ENCODE measurements at regions not wholly inside any gene's neighbourhood (a gene's known extent, or its start where the extent isn't known, plus 50 kb on each side); places are given as distances from the start of the nearest gene placed in this dataset.

- ChIA-PET POLR2A (no interaction called here), CTCF (no interaction called here)
- peaks cover 2% of the 10 kb centered on the region; the same call in 1 of the 2 replicates for H3K9me3 ChIP-seq (ENCODE audit: control insufficient read depth, insufficient read depth, low read length)
- no peaks in the 10 kb centered on the region for H3K27me3 ChIP-seq (ENCODE audit: control insufficient read depth, insufficient read depth, low read length)
- H3K4me3 ChIP-seq (ENCODE audit: low read depth, low read length): no peak overlapping the region
- DNase-seq (ENCODE audit: low read depth, low spot score): no peak
- H3K27ac ChIP-seq (ENCODE audit: low read depth, low read length): no peak overlapping the region
- TF ChIP-seq, protein P1, sequence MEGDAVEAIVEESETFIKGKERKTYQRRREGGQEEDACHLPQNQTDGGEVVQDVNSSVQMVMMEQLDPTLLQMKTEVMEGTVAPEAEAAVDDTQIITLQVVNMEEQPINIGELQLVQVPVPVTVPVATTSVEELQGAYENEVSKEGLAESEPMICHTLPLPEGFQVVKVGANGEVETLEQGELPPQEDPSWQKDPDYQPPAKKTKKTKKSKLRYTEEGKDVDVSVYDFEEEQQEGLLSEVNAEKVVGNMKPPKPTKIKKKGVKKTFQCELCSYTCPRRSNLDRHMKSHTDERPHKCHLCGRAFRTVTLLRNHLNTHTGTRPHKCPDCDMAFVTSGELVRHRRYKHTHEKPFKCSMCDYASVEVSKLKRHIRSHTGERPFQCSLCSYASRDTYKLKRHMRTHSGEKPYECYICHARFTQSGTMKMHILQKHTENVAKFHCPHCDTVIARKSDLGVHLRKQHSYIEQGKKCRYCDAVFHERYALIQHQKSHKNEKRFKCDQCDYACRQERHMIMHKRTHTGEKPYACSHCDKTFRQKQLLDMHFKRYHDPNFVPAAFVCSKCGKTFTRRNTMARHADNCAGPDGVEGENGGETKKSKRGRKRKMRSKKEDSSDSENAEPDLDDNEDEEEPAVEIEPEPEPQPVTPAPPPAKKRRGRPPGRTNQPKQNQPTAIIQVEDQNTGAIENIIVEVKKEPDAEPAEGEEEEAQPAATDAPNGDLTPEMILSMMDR (IDR thresholded peaks at IDR 0.05; ENCODE audit: low read depth, low read length): no peak
These were observed 105.3 kb downstream of the AKAIN1 start for GRCh38 chr18:5091741-5092140.

DNA sequence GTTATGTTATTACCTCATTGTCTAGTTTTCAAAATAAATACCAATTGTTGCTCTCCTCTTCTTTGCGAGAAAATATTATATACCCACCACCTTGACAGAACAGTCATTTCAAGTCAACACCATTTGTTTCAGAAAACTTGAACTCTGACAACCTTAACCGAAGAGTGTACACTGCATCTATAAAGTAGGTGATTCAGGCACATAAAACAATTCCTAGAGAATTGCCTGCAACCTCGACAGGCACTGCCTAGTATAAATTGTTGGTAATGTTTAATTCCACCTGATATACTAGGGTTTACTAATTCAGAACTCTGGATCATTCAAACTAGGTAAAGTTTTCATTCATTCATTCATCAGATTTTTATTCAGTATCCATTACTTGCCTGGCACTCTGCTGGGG lies 121.8 kb downstream of the AKAIN1 start:
- Histone ChIP-seq H3K4me3 (ENCODE audit: low read depth, low read length) (no peak overlapping the region), H3K27me3 (ENCODE audit: control insufficient read depth, insufficient read depth, low read length) (no peaks in the 10 kb centered on the region), H3K27ac (ENCODE audit: low read depth, low read length) (no peak overlapping the region), H3K9me3 (ENCODE audit: control insufficient read depth, insufficient read depth, low read length) (peaks cover 2% of the 10 kb centered on the region)
- ChIA-PET CTCF (no interaction called here), POLR2A (no interaction called here)
- no peak for DNase-seq (ENCODE audit: low read depth, low spot score)
- TF ChIP-seq, protein P1 (IDR thresholded peaks at IDR 0.05; ENCODE audit: low read depth, low read length): no peak

- no peak overlapping the region for H3K4me3 ChIP-seq (ENCODE audit: low read depth, low read length)
- H3K27me3 ChIP-seq (ENCODE audit: control insufficient read depth, insufficient read depth, low read length): no peaks in the 10 kb centered on the region
- no peak for DNase-seq (ENCODE audit: low read depth, low spot score)
- H3K9me3 ChIP-seq (ENCODE audit: control insufficient read depth, insufficient read depth, low read length): no peaks in the 10 kb centered on the region; the same call in none of the 2 replicates
- ChIA-PET CTCF (no interaction called here), POLR2A (no interaction called here)
- TF ChIP-seq, protein P1 (IDR thresholded peaks at IDR 0.05; ENCODE audit: low read depth, low read length): peak; percentile 30
- H3K27ac ChIP-seq (ENCODE audit: low read depth, low read length): no peak overlapping the region
These were observed 123.8 kb downstream of the AKAIN1 start for GRCh38 chr18:5073026-5073944.

- Histone ChIP-seq H3K9me3 (ENCODE audit: control insufficient read depth, insufficient read depth, low read length) (no peaks in the 10 kb centered on the region), H3K4me3 (ENCODE audit: low read depth, low read length) (no peak overlapping the region), H3K27ac (ENCODE audit: low read depth, low read length) (no peak overlapping the region), H3K27me3 (ENCODE audit: control insufficient read depth, insufficient read depth, low read length) (no peaks in the 10 kb centered on the region)
- ChIA-PET POLR2A (no interaction called here), CTCF (no interaction called here)
- no peak for DNase-seq (ENCODE audit: low read depth, low spot score)
- TF ChIP-seq, protein P1 (IDR thresholded peaks at IDR 0.05; ENCODE audit: low read depth, low read length): no peak
These were observed 128.2 kb downstream of the AKAIN1 start for GRCh38 chr18:5068851-5069250.

DNA sequence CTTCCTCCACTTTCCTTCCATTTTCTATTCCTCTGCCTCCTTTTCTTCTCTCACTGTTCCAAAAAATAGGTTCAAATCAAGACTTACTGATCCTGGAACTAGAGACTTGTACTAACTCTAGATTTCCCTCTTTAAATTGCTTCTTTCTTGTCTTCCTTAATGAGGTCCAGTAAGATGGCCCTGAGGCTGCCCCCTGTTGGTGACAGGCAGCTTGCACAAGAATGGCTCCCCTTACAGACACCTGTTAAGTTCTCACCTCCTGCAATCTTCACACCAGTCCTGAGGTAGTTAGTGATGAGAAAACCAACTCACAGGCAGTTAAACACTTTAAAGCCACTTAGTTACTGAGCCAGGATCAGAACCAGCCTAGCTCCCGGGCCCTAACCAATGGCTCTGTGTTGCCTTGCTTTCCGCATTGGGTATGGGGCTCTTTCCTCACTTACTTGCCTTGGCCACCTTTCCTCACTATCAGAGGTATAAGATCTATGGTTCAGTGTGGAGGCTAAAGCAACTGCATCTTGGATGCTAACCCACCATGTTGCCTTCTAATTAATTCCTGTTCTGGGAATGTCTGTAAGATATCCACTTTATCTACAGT lies 130.6 kb downstream of the AKAIN1 start:
- H3K27me3 ChIP-seq (ENCODE audit: control insufficient read depth, insufficient read depth, low read length): no peaks in the 10 kb centered on the region
- no peak overlapping the region for H3K4me3 ChIP-seq (ENCODE audit: low read depth, low read length)
- no peak overlapping the region for H3K27ac ChIP-seq (ENCODE audit: low read depth, low read length)
- TF ChIP-seq, protein P1 (IDR thresholded peaks at IDR 0.05; ENCODE audit: low read depth, low read length): no peak
- H3K9me3 ChIP-seq (ENCODE audit: control insufficient read depth, insufficient read depth, low read length): no peaks in the 10 kb centered on the region; the same call in 1 of the 2 replicates
- POLR2A ChIA-PET: no interaction called here
- no peak for DNase-seq (ENCODE audit: low read depth, low spot score)
- CTCF ChIA-PET: no interaction called here
